OCI-LY3 (cell line): ENCODE measurements at regions not wholly inside any gene's neighbourhood (a gene's known extent, or its start where the extent isn't known, plus 50 kb on each side); places are given as distances from the start of the nearest gene placed in this dataset.

Experiments used
- H2AFZ ChIP-seq: fragments of 200-600, 300-600 bp; shearing (Covaris generic); 2 replicates; pipeline ENCODE4 v1.6.0; 2014; ENCODE audit warnings: antibody characterized with exemption, low read depth, low read length
- H3K27ac ChIP-seq: fragments of 200-600, 300-600 bp; sonication (generic); 2 replicates; pipeline ENCODE4 v1.5.1; 2014; ENCODE audit warnings: mild to moderate bottlenecking, low read length, moderate library complexity, mixed read lengths
- H3K27me3 ChIP-seq: fragments of 200-600, 300-600 bp; sonication (generic); 2 replicates; pipeline ENCODE4 v1.6.1; 2014; ENCODE audit warnings: low read depth, low read length, mixed read lengths
- H3K36me3 ChIP-seq: fragments of 200-600, 300-600 bp; sonication (generic); replicated peaks from 2 replicates; pipeline ENCODE3; 2014; ENCODE audit warnings: low read depth, low read length, mixed read lengths
- H3K4me1 ChIP-seq: fragments of 300-600, 200-600 bp; sonication (generic); 2 replicates; pipeline ENCODE4 v1.6.1; 2014; ENCODE audit warnings: low read length, mixed read lengths
- H3K4me2 ChIP-seq: fragments of 200-600, 300-600 bp; sonication (generic); 2 replicates; pipeline ENCODE4 v1.6.1; 2014; ENCODE audit warnings: low read length, mixed read lengths
- H3K4me3 ChIP-seq: fragments of 300-600, 200-600 bp; sonication (generic); 2 replicates; pipeline ENCODE4 v1.5.1; 2014; ENCODE audit warnings: antibody characterized with exemption, mild to moderate bottlenecking, low read length, moderate library complexity
- H3K79me2 ChIP-seq: fragments of 300-600, 200-600 bp; shearing (Covaris generic); 2 replicates; pipeline ENCODE4 v1.6.1; 2014; ENCODE audit warnings: mild to moderate bottlenecking, low read length, mixed read lengths
- H3K9ac ChIP-seq: fragments of 300-600, 200-600 bp; shearing (Covaris generic); 2 replicates; pipeline ENCODE4 v1.6.0; 2014; ENCODE audit warnings: mild to moderate bottlenecking, low read length, moderate library complexity
- H3K9me3 ChIP-seq: fragments of 200-600, 300-600 bp; shearing (Covaris generic); 2 replicates; pipeline ENCODE4 v1.6.1; 2014; ENCODE audit warnings: low read length, mixed read lengths; ENCODE audit not compliant: insufficient read depth
- H4K20me1 ChIP-seq: fragments of 200-600, 300-600 bp; sonication (generic); 2 replicates; pipeline ENCODE4 v1.6.1; 2016; ENCODE audit warnings: low read length, mixed read lengths; ENCODE audit not compliant: insufficient read depth
- EZH2phosphoT487 ChIP-seq: fragments of 200-600 bp; shearing (Covaris generic); IDR thresholded peaks from 2 replicates; pipeline ENCODE4 v1.6.1; 2018; ENCODE audit warnings: antibody characterized with exemption, mixed run types, low read depth
- TF ChIP-seq, protein P1 (sequence below): fragments of 200-600, 300-600 bp; sonication (generic); IDR thresholded peaks from 2 replicates; pipeline ENCODE4 v1.5.1; 2014; ENCODE audit warnings: antibody characterized with exemption, low read length, low read depth

DNA sequence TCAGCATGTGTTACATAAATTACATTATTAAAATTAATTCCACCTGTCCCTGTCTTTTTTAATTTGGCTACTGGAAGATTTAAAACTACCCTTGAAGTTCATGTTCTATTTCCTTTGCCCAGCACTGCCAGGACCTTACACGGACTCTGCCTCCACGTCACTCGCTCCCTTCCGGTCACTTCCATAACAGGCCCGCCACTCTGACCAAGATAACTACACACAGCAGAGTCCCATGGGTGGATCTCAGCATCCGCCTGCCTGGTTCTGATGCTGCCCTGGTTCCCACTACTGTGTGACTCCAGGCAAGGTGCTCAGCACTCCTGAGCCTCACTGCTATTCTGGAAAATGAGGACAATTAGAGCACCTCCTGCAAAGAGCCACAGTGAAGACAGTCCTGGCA lies 153.3 kb upstream of the ERG start:
- H3K27me3 ChIP-seq: peaks cover 14% of the 10 kb centered on the region; the same call in 1 of the 2 replicates
- no peak overlapping the region for H3K4me2 ChIP-seq
- H3K36me3 ChIP-seq: no peaks in the 10 kb centered on the region
- H3K4me3 ChIP-seq: no peak overlapping the region
- H4K20me1 ChIP-seq: no peaks in the 10 kb centered on the region
- TF ChIP-seq, protein P1, sequence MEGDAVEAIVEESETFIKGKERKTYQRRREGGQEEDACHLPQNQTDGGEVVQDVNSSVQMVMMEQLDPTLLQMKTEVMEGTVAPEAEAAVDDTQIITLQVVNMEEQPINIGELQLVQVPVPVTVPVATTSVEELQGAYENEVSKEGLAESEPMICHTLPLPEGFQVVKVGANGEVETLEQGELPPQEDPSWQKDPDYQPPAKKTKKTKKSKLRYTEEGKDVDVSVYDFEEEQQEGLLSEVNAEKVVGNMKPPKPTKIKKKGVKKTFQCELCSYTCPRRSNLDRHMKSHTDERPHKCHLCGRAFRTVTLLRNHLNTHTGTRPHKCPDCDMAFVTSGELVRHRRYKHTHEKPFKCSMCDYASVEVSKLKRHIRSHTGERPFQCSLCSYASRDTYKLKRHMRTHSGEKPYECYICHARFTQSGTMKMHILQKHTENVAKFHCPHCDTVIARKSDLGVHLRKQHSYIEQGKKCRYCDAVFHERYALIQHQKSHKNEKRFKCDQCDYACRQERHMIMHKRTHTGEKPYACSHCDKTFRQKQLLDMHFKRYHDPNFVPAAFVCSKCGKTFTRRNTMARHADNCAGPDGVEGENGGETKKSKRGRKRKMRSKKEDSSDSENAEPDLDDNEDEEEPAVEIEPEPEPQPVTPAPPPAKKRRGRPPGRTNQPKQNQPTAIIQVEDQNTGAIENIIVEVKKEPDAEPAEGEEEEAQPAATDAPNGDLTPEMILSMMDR: no peak
- TF ChIP-seq EZH2phosphoT487: no peak
- no peaks in the 10 kb centered on the region for H3K4me1 ChIP-seq
- H3K79me2 ChIP-seq: no peaks in the 10 kb centered on the region
- H3K9ac ChIP-seq: no peak overlapping the region
- H3K9me3 ChIP-seq: no peaks in the 10 kb centered on the region
- H3K27ac ChIP-seq: no peak overlapping the region
- H2AFZ ChIP-seq: no peak overlapping the region

DNA sequence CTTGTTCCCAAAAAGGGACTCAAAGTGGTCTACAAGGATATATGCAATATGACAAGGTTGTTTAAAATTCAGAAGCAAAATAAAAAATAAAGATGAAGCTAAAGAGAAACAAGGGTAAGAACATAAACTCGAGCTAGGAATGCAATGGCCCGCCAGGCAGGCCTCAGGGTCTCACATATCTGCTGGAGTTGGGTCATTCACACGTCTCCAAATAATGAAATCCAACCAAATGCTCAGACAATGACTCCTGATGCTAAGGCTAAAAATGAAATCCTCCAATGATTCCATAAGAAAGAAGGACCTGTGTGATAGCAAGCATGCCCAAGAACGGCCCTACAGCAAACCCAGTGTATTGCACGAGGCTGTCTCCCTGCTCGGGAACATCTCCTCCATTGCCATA lies 153.3 kb upstream of the ETS2 start:
- peaks cover 11% of the 10 kb centered on the region; the same call in 1 of the 2 replicates for H3K27me3 ChIP-seq
- H3K9ac ChIP-seq: no peak overlapping the region
- no peaks in the 10 kb centered on the region for H3K4me1 ChIP-seq
- no peak overlapping the region for H3K27ac ChIP-seq
- no peak overlapping the region for H3K4me2 ChIP-seq
- H3K36me3 ChIP-seq: no peaks in the 10 kb centered on the region
- H3K9me3 ChIP-seq: no peaks in the 10 kb centered on the region
- no peak overlapping the region for H2AFZ ChIP-seq
- no peak overlapping the region for H3K4me3 ChIP-seq
- H3K79me2 ChIP-seq: no peaks in the 10 kb centered on the region
- no peak for TF ChIP-seq EZH2phosphoT487
- TF ChIP-seq, protein P1: no peak
- H4K20me1 ChIP-seq: no peaks in the 10 kb centered on the region

DNA sequence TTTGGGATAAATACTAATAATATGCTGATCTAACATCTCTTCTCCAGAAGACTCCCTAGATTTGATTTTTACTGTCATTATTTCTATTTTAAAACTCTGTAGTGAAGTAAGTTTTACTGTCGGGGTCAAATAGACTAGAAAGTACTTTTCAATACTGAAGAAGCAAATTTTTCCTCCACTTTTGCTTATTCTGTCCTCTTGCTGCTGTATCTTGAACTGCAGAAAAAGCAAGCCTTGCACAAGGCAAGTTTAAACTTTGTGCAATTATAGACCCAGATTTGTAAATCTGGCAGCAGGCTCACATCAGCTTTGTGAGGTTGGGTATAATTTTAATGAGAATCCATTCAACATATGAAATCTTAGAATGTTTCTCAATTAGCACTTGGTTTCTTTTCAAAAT lies 151.1 kb upstream of the ETS2 start:
- Histone ChIP-seq H3K27ac (no peak overlapping the region), H2AFZ (no peak overlapping the region), H3K4me2 (no peak overlapping the region), H3K9ac (no peak overlapping the region), H3K4me3 (no peak overlapping the region), H3K27me3 (peaks cover 11% of the 10 kb centered on the region; the same call in 1 of the 2 replicates), H3K4me1 (no peaks in the 10 kb centered on the region), H3K36me3 (no peaks in the 10 kb centered on the region), H4K20me1 (no peaks in the 10 kb centered on the region), H3K9me3 (no peaks in the 10 kb centered on the region), H3K79me2 (no peaks in the 10 kb centered on the region)
- no peak for TF ChIP-seq EZH2phosphoT487
- TF ChIP-seq, protein P1: no peak

DNA sequence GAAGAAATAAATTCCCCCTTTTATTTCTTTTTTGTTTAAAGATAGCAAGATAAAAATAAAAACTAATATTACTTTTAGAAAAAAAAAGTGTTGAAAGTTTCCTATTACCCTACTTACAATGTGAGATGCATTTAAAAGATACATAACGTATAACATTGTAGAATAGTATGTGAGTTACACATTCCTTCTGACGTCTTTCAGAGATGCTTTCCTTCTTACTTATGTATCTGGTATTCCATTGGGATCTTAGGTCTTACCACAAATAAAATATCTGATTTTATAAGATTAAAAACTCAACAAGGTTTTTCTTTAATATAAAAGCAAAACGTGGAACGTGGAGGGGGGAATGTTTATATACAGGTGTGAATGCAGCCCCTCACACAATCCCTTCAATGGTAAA lies 147.2 kb upstream of the ETS2 start:
- no peak overlapping the region for H3K9ac ChIP-seq
- H3K4me2 ChIP-seq: no peak overlapping the region
- TF ChIP-seq, protein P1: no peak
- TF ChIP-seq EZH2phosphoT487: no peak
- no peaks in the 10 kb centered on the region for H4K20me1 ChIP-seq
- H3K4me1 ChIP-seq: no peaks in the 10 kb centered on the region
- H3K9me3 ChIP-seq: no peaks in the 10 kb centered on the region
- H3K36me3 ChIP-seq: no peaks in the 10 kb centered on the region
- H3K79me2 ChIP-seq: no peaks in the 10 kb centered on the region
- H3K27ac ChIP-seq: no peak overlapping the region
- no peak overlapping the region for H3K4me3 ChIP-seq
- 0 out of 2 replicates have a peak, but pooled peaks cover 4% of the 10 kb centered on the region for H3K27me3 ChIP-seq
- no peak overlapping the region for H2AFZ ChIP-seq
